Mammary epithelial cell (primary cell): ENCODE measurements at regions not wholly inside any gene's neighbourhood (a gene's known extent, or its start where the extent isn't known, plus 50 kb on each side); places are given as distances from the start of the nearest gene placed in this dataset.

ENCODE experiments used
- CTCF ChIP-seq, 2 donors: IDR thresholded peaks in 1 of 2; conservative IDR thresholded peaks in 1 of 2; 2 replicates each; pipeline ENCODE4 v1.5.1; 2011 to 2012; ENCODE audit warnings: inconsistent platforms in 2 of 2, low read length in 2 of 2, mild to moderate bottlenecking in 2 of 2, control low read depth in 1 of 2, low read depth in 1 of 2; ENCODE audit not compliant: insufficient read depth in 1 of 2; ENCODE audit errors: extremely low read depth in 1 of 2
- EZH2 ChIP-seq: IDR thresholded peaks from 2 replicates; pipeline ENCODE4 v1.6.1; 2012; ENCODE audit warnings: low read length, inconsistent platforms, borderline replicate concordance

- TF ChIP-seq CTCF (conservative IDR thresholded peaks at IDR 0.05 in 1 of 2, IDR thresholded peaks at IDR 0.05 in 1 of 2; ENCODE audit: extremely low read depth in 1 of 2, insufficient read depth in 1 of 2, low read depth in 1 of 2, low read length in 2 of 2) (no peak), EZH2 (no peak)
These were observed 135.2 kb upstream of the SLC6A11 start for GRCh38 chr3:10680796-10681195.
